Limb (tissue), 2 donors: ENCODE measurements at regions not wholly inside any gene's neighbourhood (a gene's known extent, or its start where the extent isn't known, plus 50 kb on each side); places are given as distances from the start of the nearest gene placed in this dataset.

Experiments
- DNase-seq, 2 donors: peaks; one replicate each; pipeline ENCODE4 v3.0.0-alpha.2; 2016; ENCODE audit errors: extremely low spot score in 2 of 2

DNA sequence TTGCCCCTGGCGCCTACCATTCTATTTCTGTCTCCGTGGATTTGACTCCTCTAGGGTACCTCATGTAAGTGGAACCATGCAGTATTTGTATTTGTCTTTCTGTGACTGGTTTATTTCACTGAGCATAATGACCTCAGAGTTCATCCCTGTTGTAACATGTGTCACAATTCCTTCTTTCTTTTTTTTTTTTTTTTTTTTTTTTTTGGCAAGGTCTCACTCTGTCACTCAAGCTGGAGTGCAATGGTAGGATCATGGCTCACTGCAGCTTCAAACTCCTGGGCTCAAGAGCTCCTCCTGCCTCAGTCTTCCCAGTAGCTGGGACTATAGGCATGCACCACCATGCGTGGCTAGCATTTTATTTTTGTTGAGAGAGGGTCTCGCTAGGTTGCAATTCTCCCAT is 74.0 kb upstream of the SEPTIN5 start:
- no peak for DNase-seq

DNA sequence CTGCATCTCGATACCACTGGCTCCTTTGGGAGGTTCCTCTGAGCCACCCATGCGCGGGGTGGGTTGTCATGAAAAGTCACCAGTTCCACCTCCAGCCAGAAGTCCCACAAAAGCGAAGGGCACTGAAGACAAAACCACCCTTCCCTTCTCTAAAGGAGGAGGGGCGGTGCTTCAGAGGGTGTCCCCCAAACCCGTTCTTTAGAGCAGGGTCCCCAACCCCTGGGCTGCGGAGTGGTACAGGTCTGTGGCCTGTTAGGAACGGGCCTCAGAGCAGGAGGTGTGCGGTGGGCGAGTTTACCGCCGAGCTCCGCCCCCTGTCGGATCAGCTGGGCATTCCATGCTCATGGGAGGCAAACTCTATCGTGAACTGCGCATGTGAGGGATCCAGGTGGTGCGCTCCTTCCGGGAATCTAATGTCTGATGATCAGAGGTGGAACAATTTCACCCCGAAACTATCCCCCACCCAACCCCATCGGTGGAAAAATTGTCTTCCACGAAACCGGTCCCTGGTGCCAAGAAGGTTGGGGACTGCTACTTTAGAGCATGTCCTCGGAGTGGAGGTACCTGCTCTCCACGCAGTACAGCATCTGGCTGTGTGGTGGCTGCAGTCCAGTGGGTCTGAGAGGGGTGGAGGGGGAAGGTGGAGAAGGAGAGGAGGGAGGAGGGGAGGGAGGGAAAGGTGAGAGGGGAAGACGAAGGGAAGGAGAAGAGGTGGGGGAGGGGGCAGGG is 72.9 kb upstream of the SEPTIN5 start:
- no peak for DNase-seq

DNA sequence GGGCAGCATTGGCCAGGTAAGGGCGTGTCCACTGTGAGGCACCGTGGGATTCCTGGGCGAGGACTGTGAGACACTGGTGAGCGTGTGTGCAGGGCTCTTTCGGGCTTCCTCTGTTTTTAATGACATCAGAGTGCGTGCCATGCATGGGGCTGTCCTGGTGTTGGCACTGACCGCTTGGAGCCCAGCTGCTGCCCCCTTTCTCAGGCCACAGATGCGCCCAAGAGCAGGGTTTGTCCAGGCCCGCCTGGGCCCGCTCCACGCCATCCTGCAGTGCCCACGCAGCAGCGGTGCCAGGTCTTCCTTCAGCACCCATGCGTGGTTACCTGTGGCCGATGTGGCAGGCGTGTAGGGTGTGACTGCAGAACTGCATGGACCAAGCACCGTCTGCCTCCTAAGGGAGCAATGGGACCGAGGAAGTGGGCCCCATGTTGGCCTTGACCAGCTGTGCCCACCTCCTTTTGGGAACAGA is 72.3 kb upstream of the SEPTIN5 start:
- DNase-seq = no peak

DNA sequence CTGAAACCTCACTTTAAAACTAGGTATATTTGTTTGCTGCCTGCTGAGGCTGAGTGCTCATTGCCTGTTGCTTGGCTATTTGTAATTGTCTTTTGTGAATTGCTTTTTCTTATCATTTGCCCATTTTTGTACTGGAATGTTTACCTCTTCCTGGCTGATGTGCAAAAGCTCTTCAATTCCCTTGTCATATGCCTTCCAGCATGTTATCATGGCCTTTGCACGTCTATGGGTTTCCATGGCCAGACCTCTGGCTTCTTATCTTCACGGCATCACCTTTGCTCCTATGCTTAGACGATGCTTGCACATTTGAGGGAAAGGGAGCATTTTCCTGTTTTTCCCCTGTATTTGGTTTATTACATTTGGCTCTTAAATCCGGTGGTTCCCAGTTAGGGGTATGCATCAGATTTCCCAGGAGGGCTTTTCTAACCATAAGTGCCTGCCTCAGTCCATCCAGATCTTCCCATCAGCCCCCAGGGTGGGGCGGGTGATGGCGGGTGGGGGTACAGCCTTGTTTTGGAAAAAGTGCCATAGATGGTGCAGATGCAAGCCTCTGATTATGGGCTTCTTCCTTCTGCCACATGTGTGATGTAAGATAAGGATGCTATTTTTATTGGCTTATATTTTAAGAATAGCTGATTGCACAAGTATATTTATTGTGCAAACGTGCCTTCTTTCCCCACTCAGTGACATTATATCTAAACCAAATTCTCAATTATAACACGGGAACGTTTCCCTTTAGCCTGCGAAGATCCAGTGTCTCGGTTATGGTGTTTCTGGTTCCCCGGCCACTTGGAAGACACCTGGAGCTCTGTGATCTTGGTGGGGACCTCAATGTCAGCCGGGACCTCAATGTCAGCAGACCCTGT is 70.6 kb upstream of the SEPTIN5 start:
- no peak for DNase-seq

DNA sequence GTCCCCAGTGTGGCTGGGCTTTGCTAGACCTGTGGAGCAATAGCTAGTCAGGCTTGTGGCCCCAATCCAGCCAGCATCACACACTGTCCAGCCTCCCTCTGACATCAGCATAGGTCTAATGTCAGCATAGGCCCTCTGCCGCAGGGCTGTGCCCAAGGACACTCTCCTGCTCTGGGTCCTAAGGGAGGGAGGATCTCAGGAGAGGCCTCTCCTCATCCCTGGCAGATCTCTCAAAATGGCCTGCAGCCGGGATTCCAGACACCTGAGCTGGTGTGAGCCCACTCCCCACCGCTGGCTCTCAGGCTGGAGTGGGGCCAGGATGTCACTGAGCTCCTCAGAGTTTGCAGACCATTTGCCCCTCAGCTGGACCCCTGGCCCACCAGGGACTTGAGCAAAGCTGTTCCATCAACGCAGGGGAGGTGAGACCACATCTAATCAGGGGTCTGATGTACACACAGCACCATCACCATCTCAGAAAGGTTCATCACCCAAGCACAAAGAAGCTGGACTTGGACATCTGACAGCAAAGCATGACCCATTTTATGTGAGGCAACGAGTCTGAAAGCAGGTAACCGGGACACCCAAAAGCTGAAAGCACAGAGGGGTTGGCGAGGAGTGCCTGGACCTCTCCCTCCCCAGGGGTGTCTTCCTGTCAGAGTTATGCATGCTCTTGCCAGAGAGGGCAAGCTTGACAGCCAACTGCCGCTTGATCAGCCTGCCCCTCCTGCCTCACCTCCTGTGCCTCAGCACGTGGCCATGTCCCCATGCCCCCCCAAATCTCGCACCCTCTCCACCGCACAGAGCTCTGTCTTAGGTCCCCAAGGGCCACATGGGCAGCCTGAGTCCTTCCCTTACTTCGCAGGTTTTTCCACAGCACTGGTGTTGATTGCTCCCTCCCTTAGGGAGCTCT is 69.7 kb upstream of the SEPTIN5 start:
- DNase-seq = no peak

DNA sequence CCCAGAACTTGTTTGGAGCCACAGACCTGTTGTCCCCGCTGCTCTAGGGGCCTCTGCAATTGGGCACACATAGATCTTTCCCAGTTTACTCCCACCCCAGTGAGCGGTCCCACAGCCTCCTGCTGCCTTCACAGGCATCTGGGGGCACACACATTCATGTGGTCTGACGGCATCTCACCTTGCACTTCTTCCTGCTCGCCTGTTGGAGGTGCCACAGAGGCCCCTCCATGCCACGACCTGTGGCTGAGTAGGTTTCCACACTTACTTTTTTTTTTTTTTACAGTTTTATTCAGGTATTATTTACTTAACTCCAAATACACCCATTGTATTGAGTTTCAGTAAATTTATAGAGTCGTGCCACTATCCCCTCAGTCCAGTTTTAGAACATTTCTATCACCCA is 68.9 kb upstream of the SEPTIN5 start:
- DNase-seq = no peak

DNA sequence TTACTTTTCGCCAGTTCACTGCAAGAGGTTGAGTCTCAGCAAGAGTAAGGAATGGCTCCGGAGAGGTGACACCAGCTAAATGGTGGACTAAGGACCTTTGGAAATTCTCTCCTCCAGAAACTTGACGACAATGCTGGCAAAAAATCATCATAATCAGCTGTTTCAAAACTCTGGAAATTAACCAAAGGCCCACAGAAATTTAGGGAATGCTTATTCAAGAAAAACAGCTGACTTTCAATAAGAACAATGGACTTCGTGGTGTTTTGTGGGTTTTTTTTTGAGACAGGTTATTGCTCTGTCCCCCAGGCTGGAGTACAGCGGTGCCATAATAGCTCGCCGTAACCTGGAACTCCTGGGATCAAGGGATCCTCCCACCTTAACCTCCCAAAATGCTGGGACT is 68.4 kb upstream of the SEPTIN5 start:
- DNase-seq = no peak

DNA sequence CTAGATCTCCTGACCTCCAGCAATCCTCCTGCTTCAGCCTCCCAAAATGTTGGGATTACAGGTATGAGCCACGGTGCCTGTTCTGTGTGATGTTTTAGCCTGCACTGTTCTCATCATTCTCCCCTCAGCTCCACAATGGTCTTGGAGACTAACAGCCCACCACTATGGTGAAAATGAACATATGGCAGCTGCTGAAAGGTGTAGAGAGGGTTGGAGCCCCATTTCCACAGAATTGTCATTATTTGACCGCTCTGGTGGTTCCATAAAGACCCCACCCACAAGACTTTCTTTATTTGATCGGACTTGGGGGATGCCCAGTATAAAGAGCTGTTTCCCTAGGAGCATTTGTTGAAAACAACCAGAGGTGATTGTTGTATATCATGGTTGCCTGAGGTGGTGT is 67.9 kb upstream of the SEPTIN5 start:
- DNase-seq = no peak

DNA sequence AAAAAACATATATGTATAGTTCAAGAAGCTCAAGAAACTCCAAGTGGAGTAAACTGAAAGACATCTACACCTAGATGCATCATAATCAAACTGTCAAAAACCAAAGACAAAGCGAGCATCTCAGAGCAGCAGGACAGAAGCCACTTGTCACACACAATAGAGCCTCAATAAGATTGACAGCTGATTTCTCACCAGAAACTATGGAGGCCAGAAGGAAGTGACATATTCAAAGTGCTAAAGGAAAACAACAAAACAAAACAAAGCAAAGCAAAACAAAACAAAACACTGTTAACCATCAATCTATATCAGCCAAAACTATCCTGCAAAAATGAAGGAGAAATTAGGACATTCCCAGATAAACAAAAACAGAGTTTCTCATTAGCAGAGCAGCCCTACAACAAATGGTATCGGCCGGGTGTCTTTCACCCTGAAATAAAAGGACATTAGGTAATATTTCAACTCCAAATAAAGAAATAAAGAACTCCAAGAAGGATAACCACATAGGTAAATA is 65.8 kb upstream of the SEPTIN5 start:
- DNase-seq = no peak

DNA sequence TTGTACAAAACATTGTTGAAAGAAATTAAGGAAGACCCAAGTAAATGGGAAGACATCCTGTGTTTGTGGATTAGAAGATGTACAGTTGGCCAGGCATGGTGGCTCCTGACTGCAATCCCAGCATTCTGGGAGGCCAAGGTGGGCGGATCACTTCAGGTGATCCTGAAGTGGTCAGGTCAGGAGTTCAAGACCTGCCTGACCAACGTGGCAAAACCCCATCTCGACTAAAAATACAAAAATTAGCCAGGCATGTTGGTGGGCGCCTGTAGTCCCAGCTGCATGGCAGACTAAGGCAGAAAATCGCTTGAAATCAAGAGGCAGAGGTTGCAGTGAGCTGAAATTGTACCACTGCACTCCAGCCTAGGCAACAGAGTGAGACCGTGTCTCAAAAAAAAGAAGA is 62.0 kb upstream of the SEPTIN5 start:
- DNase-seq = no peak

DNA sequence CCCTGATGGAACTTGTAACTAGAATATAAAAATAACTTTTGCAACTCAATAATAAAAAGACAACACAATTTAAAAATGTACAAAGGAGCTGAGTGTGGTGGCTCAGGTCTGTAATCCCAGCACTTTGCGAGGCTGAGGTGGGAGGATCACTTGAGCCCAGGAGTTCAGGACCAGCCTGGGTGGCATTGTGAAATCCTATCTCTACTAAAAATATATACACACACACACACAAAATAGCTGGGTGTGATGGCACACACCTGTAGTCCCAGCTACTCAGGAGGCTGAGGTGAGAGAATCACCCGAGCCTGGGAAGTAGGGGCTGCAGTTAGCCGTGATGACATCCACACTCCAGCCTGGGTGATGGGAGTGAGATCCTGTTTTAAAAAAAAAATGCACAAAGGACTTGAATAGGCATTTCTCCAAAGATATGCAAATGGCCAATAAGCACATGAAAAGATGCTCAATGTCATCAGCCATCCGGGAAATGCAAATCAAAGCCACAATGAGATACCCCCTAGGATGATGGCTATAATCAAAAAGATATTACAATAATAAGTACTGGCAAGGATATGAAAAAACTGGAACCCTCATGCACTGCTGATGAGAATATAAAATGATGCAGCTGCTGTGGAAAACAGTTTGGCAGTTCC is 59.8 kb upstream of the SEPTIN5 start:
- DNase-seq = no peak

DNA sequence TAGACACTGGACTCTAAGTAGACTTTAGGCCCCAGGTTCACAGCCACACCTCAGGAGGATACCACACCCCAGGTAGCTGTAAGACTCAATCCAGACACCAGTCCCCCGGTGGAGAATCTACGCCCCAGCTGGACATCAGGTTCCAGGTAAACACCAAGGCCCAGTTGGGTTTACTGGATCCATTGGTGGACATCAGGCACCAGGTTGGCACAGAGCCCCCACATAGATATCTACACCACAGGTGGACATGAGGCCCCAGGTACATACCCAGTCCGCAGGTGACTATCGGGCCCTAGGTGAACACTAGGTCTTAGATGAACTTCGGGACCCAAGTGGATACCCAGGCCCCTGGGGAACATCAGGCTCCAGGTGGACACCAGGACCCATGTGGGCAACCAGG is 58.9 kb upstream of the SEPTIN5 start:
- no peak for DNase-seq

DNA sequence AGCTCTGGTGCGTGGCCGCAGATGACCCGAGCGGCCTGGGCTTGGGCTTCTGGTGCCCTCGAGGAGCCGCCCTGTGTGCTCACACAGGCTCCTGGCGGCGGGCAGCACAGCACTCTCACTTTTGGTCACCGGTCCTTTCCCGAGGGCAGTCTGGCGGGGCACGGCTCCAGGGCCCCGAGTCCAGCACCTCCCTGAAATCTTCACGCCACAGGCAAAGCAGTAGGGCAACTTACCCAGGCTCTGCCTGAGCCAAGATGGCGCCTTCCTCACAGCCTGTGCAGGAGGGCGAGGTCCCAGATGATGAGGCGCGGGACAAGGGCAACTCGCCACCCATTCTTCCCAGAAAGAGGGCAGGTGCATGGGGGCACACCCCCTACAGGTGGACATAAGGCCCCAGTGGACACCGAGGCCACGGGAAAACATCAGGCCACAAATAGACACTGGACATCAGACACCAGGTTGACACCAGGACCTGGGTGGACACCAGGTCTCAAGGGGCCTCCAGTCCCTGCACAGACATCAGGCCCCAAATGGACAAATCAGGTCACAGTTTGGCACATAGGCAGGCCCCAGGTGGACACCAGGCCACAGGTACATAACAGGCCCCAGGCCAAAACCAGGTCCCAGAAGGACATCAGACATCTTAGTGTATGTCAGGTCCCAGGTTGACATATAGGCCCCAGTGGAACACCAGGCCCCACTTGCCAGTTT is 57.6 kb upstream of the SEPTIN5 start:
- DNase-seq = no peak

DNA sequence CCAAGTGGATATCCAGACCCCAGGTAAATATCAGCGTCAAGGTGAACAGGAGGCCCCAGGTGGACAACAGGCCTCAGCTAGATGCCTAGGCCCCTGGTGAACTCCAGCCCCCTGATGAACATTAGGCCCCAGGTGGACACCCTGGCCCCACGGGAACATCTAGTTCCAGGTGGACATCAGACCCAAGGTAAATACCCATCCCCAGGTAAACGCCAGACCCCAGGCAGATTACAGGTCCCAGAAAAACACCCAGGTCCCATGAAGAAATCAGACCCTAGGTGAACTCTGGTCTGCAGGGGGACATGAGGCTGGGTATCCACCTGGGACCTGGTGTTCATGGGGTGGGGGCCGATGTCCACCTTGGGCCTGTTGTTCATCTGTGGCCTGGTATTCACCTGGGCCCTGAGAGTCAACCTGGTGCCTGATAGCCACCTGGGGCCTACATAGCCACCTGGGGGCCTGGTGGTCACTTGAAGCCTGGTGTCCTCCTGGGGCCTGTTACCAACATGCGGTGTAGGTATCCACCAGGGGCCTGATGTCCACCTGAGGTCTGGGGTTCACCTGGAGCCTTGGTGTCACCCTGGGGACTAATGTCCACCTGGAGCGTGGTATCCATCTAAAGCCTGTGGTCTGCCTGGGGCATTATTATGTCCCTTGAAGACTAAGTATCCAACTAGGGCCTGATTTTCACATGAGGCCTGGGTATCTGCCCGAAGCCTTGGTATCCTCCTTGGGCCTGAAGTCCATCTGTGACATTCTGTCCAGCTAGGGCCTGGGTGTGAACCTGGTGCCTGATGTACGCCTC is 56.8 kb upstream of the SEPTIN5 start:
- no peak for DNase-seq

DNA sequence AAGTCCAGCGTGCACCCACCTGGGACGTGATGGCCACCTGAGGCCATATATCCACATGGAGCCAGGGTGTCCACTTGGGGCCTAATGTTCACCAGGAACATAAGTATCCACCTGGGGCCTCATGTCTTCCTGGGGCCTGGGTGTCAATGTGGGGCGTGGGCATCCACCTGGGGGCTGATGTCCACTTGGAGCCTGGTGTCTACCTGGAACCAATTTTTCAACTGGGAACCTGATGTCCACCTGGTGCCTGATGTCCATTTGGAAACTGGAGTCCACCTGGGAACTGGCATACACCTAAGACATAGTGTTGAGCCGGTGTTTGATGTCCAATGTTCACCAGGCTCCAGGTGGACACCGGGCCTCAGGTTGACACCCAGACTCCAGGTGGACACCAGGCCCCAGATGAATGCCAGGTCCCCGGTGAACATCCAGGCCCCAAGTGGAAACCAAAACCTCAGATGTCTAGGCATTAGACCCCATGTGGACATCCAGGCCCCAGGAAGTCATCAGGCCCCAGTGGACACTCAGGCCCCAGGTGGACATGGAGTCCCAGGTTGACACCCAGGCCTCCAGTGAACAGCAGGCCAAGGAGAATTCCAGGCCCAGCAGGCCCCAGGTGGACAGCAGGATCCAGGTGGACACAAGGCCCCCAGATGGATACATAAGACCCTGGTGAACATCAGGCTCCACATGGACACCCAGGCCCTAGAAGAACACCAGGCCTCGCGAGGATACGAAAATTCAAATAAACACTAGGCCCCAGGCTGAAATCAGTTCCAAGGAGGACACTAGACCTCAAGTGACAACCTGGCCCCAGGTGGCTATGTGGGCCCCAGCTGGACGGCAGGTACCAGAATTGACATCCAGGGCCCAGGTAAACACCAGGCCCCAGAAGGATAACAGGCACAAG is 56.0 kb upstream of the SEPTIN5 start:
- DNase-seq = no peak

DNA sequence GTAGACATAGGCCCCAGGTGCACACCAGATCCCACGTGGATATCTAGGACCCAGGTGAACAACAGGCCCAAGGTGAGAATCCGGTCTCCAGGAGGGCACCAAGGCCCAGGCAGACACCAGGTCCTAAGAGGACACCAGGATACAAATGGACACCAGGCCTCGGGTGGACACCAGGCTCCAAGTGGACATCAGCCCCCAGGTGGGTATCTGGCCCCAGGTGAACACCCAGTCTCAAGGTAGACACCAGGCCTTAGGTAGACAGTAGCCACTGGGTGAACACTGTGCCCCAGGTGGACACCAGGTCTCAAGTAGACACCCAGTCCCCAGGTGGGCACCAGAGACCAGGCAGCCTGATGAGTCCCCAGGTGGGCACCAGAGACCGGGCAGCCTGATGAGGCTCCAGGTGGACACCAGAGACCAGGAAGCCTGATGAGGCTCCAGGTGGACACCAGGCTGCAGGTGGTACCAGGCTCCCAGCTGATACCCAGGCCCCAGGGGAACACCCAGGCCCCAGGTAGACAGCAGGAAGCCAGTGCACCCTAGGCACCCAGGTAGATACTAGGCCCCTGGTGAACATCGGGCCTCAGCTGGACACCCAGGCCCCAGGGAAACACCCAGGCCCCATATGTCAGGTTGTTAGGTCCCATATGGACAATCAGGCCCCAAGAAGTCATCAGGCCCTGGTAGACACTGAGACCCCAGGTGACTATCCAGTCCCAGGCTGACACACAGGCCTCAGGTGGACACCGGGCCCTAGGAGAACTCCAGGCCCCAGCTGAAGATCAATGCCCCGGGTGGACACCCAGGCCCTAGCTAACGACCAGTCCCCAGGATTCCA is 55.1 kb upstream of the SEPTIN5 start:
- no peak for DNase-seq

DNA sequence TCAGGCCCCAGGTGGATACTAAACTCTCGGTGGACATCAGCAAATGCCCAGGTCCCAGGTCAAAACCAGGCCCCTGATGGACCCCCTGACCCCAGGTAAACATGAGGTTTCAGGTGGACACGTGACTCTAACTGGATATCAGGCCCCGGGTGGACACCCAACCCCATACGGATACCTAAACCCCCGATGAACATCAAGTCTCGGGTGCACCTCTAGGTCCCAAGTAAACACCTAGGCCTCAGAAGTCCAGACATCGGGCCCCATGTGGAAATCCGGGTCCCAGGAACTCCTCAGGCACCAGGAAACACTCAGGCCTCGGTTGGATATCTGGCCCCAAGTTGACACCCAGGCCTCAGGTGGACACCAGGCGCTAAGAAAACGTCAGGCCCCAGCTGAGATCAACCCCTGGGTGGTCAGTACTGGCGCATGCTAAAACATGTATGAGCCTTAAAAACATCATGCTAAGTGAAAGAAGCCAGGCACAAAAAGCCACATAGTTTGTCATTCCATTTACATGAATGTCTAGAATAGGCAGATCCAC is 54.4 kb upstream of the SEPTIN5 start:
- no peak for DNase-seq
